HepG2 (cell line): ENCODE measurements at regions not wholly inside any gene's neighbourhood (a gene's known extent, or its start where the extent isn't known, plus 50 kb on each side); places are given as distances from the start of the nearest gene placed in this dataset.

Experiments used
- BCL6 ChIP-seq: IDR thresholded peaks from 2 replicates; pipeline ENCODE4 v1.6.1; 2016; ENCODE audit warnings: missing genetic modification reagents, missing compliant biosample characterization
- EEA1 ChIP-seq: sonication (generic); formaldehyde crosslinking; IDR thresholded peaks from 2 replicates; pipeline ENCODE4 v1.5.1; 2020; ENCODE audit warnings: mild to moderate bottlenecking, missing genetic modification reagents, borderline replicate concordance
- JUNB ChIP-seq: sonication (generic); formaldehyde crosslinking; IDR thresholded peaks from 2 replicates; pipeline ENCODE4 v1.8.0; 2022; ENCODE audit warnings: missing genetic modification reagents, mild to moderate bottlenecking, borderline replicate concordance
- MYNN ChIP-seq: sonication (generic); formaldehyde crosslinking; IDR thresholded peaks from 2 replicates; pipeline ENCODE4 v1.4.0; 2020; ENCODE audit warnings: mild to moderate bottlenecking, low read depth, missing genetic modification reagents
- NFYB ChIP-seq: sonication (generic); formaldehyde crosslinking; IDR thresholded peaks from 2 replicates; pipeline ENCODE4 v1.4.0; 2020; ENCODE audit warnings: missing genetic modification reagents
- REL ChIP-seq: sonication (generic); formaldehyde crosslinking; conservative IDR thresholded peaks from 2 replicates; pipeline ENCODE4 v1.8.0; 2022; ENCODE audit warnings: mild to moderate bottlenecking, missing genetic modification reagents, moderate library complexity
- SP1 ChIP-seq, 2 experiments: fragments of 450-650 bp in 1 of 2; sonication (generic) in 1 of 2; formaldehyde crosslinking in 1 of 2; IDR thresholded peaks; 2 replicates each; pipeline versions ENCODE4 v1.4.0 to v1.6.1; 2016 to 2020; ENCODE audit warnings: missing genetic modification reagents in 1 of 2
- SRY ChIP-seq: sonication (generic); formaldehyde crosslinking; IDR thresholded peaks from 2 replicates; pipeline ENCODE4 v1.8.0; 2022; ENCODE audit warnings: mild to moderate bottlenecking, missing genetic modification reagents
- ZNF143 ChIP-seq: sonication (generic); formaldehyde crosslinking; IDR thresholded peaks from 2 replicates; pipeline ENCODE4 v1.4.0; 2020; ENCODE audit warnings: missing genetic modification reagents
- ZNF263 ChIP-seq: sonication (generic); formaldehyde crosslinking; IDR thresholded peaks from 2 replicates; pipeline ENCODE4 v1.4.0; 2020; ENCODE audit warnings: missing genetic modification reagents

DNA sequence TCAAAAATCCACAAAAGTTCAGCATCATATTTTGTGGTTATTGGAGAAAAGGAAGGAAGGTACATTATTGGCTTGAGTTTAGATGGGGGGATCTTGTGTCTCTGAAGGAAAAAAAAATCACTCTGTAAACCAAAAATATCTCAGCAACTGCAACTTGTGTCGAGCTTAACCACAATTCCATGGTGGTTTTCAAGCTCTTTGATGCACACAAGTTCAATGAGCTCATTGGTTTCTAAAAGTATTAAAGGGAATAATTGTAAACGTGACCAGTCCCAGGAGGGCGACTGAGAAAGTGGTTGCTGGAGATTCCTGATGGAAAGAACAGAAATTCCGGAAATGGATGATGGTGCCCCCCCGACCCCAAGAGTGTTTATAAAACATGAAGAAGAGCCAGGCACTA is 173.8 kb downstream of the PSAT1 start:
- TF ChIP-seq SP1 (IDR thresholded peaks at IDR 0.05) (no peak), SP1 (CRISPR knock-in tag; IDR thresholded peaks at IDR 0.05) (no peak), EEA1 (CRISPR knock-in tag) (no peak), JUNB (no peak), NFYB (no peak), SRY (CRISPR knock-in tag) (no peak), REL (CRISPR knock-in tag) (no peak), MYNN (CRISPR knock-in tag) (no peak), ZNF263 (CRISPR knock-in tag) (no peak), ZNF143 (CRISPR knock-in tag) (no peak), BCL6 (no peak)
